Activated CD8-positive, alpha-beta memory T cell treated with anti-CD3 and anti-CD28 coated beads, Interleukin-2, amount 50 U/mL, for 24 hours (primary cell): ENCODE measurements at regions not wholly inside any gene's neighbourhood (a gene's known extent, or its start where the extent isn't known, plus 50 kb on each side); places are given as distances from the start of the nearest gene placed in this dataset.

Experiments used
- DNase-seq: peaks from one replicate; pipeline ENCODE4 v3.0.0-alpha.2; 2020; ENCODE audit errors: extremely low read depth

GRCh38 chr3:170732660-170733245 lies 137.2 kb downstream of the RPL22L1 start:
- DNase-seq, result no peak

GRCh38 chr3:170731281-170731680 lies 138.7 kb downstream of the RPL22L1 start:
- no peak for DNase-seq

DNA sequence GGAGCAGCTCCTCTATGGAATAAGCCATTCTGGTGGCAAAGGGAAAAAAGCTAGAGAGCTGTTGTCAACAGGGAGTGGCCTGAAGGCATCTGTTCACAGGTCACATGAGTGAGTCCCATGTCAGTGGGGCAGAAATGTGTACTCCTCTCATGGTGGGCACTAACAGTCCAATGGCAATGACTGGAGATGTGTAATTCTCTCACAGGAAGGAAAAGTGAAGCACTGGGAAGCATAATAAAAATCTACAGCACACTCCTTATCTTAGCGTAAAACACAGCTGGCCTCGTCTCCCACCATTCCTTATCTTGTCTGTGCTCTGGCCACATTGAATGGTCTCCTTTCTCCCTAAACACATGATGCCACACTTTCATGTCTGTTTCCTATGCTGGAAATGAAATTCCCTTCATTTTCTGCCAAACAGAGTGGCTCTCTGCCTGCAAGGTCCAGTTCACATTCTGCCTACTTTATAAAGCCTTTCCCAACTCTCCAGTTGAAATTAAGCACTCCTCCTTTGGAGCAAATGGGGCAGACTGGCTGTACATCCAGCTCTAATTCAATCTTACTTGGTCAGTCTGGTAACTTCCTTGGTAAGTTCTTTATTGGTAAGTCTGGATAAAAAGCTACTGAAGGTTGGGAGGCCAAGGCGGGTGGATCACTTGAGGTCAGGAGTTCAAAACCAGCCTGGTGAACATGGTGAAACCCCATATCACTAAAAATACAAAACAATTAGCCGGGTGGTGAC lies 139.8 kb downstream of the RPL22L1 start:
- DNase-seq, result no peak

- no peak for DNase-seq
Observed at GRCh38 chr3:170728181-170728580, 141.8 kb downstream of the RPL22L1 start.

DNA sequence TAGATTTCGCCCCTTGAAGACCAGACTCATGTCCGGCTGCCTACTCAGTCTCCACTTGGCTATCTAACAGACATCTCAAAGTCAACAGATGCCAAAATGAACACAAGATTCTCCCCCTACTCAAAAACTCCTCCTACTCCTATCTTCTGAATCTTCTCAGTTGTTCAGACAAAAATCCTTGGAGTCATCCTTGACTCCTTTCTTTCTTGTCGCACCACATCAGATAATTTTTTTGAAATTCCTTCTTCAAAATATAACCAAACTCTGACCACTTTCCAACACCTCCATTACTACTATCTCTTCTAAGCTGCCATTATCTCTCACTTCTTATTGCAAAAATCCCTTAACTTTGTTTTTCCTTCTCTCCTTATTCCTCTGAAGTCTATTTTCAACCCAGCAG lies 141.9 kb upstream of the SLC7A14 start:
- no peak for DNase-seq

GRCh38 chr3:170726976-170727661 lies 141.2 kb upstream of the SLC7A14 start:
- no peak for DNase-seq

DNA sequence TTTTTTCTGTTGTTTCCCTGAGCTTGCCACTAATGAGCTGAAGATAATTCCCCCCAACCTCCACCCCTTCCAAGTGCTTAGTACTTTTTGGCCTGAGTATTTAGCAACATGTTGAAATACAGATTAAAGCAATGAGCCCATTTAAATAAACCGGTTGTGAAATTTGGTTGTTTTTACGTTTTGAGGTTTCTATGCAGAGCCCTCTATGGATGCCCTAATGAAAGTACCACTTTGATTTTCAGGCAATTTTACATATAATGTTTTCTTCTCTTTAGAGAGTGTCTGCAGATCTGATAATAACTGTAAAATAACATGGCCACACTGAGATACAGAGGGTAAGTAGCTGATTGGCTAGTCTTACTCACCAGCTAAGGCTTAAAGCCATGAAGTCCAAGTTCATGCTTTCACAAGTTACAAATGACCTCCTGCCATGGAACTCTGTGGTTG lies 139.4 kb upstream of the SLC7A14 start:
- DNase-seq, result no peak

GRCh38 chr3:170724599-170725280 lies 138.9 kb upstream of the SLC7A14 start:
- DNase-seq, result no peak

- DNase-seq, result no peak
Observed at GRCh38 chr3:170723241-170723640, 137.4 kb upstream of the SLC7A14 start.

- DNase-seq, result no peak
Observed at GRCh38 chr3:170721563-170721962, 135.7 kb upstream of the SLC7A14 start.

- no peak for DNase-seq
Observed at GRCh38 chr3:170719300-170719699, 133.4 kb upstream of the SLC7A14 start.

DNA sequence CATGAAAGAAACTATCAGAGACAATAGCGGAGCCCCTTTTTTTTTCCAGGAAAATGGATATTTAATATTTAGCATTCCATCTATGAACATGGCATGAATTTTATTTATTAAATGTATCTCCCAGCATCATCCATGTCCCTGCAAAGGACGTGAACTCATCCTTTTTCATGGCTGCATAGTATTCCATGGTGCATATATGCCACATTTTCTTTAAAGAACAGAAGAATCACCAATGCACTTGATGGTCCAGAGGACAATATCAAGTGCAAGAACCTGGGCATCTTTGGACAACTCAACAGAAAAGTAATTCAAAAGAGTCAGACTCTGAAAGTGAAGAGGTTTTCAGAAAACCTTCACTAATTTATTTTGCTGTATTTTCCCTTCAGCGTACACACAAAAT lies 133.0 kb upstream of the SLC7A14 start:
- no peak for DNase-seq

DNA sequence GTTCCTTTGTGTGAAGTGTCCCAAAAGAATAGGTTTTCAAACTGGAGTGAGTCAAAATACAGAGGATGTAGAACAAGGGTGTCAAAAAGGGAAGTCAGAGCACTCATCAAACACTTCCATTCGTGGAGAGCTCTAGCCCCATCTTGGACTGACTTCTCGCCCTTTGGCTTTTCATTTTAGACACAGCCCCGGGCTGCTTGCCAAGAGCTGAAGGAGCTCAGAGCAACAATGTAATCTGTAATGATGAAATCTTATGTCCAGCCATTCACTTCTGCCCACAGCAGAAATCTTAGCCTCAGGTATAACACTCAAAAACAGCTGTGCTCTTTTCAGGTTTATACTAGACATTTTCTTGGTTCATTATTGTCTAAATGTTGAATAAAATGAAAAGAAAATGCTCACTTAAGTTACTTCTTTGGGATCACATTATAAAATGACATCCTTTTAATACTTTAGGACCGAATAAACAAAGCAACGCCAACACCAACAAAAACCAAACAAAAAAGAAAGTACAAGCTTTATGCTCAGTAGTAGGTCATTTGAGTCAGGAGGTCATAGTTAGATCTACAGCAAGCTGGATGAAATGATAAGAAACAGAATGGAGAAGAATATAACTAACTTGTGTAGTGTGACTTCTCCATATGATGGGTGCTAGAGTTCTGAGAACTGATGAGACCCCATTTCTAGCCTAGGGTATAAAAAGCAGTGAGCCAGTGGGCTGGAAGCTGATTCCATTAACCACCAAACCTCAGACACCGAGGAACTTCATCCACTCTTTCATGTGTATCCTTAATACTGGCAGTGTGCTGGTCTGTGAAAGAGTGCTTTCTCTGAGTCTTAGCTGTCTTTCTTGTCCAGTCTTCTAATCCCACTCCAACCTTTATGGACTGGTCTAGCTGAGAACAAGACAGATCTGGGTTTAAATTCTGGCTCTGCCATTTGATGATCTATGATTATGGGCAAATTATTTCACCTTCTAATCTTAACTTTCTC lies 131.8 kb upstream of the SLC7A14 start:
- no peak for DNase-seq

- no peak for DNase-seq
Observed at GRCh38 chr3:170716172-170716805, 130.4 kb upstream of the SLC7A14 start.

- no peak for DNase-seq
Observed at GRCh38 chr3:170714562-170715535, 129.0 kb upstream of the SLC7A14 start.

- no peak for DNase-seq
Observed at GRCh38 chr3:170714122-170714521, 128.2 kb upstream of the SLC7A14 start.

DNA sequence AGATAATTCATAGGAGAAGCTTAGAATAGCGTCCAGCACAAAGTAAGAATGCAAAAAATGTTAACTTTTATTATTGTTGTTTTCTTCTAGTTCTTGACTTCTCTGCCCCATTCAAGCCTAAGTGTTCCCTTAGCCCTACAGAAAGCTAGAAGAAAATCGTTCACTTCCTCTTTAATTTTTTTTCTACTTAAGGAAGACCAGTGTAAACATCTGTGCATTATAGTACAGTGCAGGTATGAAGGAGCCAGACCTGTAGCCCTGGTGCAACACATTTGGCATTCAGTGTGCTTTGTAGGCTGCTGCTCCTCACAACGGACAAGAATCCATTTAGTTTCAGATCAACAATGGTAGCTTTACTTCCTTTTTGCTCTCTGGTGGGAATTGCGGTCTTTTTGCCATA lies 127.8 kb upstream of the SLC7A14 start:
- no peak for DNase-seq

DNA sequence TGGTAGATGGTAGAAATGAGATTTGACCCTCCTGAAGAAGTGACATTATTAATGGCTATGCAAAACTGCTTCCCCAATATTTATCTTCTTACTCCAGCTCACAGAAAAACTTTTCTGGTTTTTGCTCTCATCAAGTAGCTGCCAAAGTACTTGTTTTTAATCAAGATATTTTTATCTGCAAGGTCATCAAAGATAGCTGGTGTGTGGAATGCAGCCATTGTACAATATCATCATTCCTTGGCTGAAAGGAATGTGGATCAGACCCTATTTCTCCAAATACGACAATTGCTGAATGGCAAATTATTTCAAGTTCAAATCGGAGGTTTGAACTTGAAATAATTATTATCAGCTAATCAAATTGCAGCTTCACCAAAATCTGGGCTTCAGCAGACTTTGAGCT lies 126.9 kb upstream of the SLC7A14 start:
- no peak for DNase-seq

DNA sequence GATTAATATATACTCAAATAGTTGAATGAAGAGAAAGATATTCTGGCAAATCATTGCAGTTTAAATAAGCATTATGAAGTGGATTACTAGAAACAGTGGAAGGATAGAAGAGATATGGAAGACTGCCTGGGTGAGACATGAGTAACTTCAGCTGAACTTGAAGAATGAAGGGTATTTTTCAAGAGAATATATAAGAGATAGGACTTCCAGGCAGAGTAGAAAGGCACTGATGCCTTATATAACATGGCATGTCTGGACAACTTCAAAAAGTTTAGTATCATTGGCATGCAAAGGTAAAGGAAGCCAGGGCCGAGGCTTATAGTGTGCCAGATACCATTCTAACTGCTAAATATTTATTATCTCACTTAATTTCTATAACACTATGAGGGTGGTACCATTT lies 126.5 kb upstream of the SLC7A14 start:
- DNase-seq, result no peak

DNA sequence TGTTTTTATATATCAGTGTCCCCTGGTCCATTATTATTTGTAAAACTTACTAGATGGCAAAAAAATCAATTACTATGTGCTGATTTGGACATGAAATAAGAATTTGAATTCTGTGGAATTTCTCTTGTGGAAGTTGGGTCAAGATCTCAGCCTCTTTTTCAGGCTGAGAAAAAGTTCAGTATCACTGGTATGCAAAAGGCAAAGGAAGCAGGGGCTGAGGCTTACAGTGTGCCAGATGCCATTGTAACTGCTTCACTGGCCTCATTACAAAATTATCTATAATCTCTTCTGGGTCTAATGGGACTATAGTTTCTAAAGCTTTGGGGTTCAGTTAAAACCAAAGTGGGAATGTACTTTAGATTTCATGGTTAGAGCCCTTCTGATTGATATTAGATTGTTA lies 125.9 kb upstream of the SLC7A14 start:
- DNase-seq, result no peak
